Endothelial cell of umbilical vein (primary cell): ENCODE measurements at regions not wholly inside any gene's neighbourhood (a gene's known extent, or its start where the extent isn't known, plus 50 kb on each side); places are given as distances from the start of the nearest gene placed in this dataset.

Source experiments
- BruUV-seq: library from RNA; stranded (reverse); fragments of 400-500 nt; replicated peaks from 2 replicates; lab custom pipeline; 2021; lab: Mats Ljungman, UMichigan
- CTCF ChIA-PET: fragments of 300-600, 350-600 bp; sonication (Branson Sonifier 250); formaldehyde crosslinking; loops from one replicate; lab custom pipeline; 2021; ENCODE audit warnings: antibody characterized with exemption, inconsistent platforms; lab: Charles Lee
- POLR2A ChIA-PET: fragments of 300-600, 350-600 bp; sonication (Branson Sonifier 250); formaldehyde crosslinking; loops from one replicate; lab custom pipeline; 2021; ENCODE audit warnings: antibody characterized with exemption, inconsistent platforms; lab: Charles Lee
- DNase-seq: peaks from one replicate; pipeline ENCODE4 v3.0.0-alpha.2; 2011; ENCODE audit warnings: low read depth, low spot score
- FAIRE-seq: peaks from 2 replicates; lab custom pipeline; 2011; peaks lifted over from hg19 to GRCh38; lab: Jason Lieb, UNC
- H2AFZ ChIP-seq: 2 replicates; pipeline ENCODE4 v1.6.0; 2012; ENCODE audit warnings: low read depth, low read length, control low read depth, inconsistent platforms
- H3K27ac ChIP-seq: 2 replicates; pipeline ENCODE4 v1.5.1; 2011; ENCODE audit warnings: low read depth, mild to moderate bottlenecking, control low read depth, low read length, moderate library complexity; ENCODE audit not compliant: insufficient read depth
- H3K27me3 ChIP-seq, 2 experiments: 2 replicates each; pipeline versions ENCODE4 v1.6.0 to v1.6.1; 2011; ENCODE audit warnings: low read length in 2 of 2, mixed read lengths in 1 of 2; ENCODE audit not compliant: control insufficient read depth in 2 of 2, insufficient read depth in 2 of 2
- H3K36me3 ChIP-seq, 2 experiments: 2 replicates in 1 of 2; 3 replicates in 1 of 2; pipeline ENCODE4 v1.5.1; 2011; ENCODE audit warnings: low read length in 2 of 2, mild to moderate bottlenecking in 1 of 2, moderate library complexity in 1 of 2; ENCODE audit not compliant: control insufficient read depth in 2 of 2, insufficient read depth in 2 of 2; ENCODE audit errors: extremely low read depth in 1 of 2
- H3K4me1 ChIP-seq: 3 replicates; pipeline ENCODE4 v1.5.1; 2011; ENCODE audit warnings: mild to moderate bottlenecking, low read length; ENCODE audit not compliant: control insufficient read depth, insufficient read depth; ENCODE audit errors: extremely low read depth
- H3K4me2 ChIP-seq: 2 replicates; pipeline ENCODE4 v1.6.1; 2011; ENCODE audit warnings: low read length, control low read depth, mixed read lengths; ENCODE audit not compliant: insufficient read depth
- H3K4me3 ChIP-seq, 3 experiments: fragments of 200-600 bp in 1 of 3; sonication (generic), shearing (Covaris generic) in 1 of 3; replicated peaks in 1 of 3; 2 replicates each; pipeline ENCODE4 v1.5.1; 2011 to 2016; ENCODE audit warnings: control low read depth in 3 of 3, low read length in 3 of 3, mild to moderate bottlenecking in 2 of 3, inconsistent platforms in 1 of 3, low read depth in 1 of 3, moderate library complexity in 1 of 3; ENCODE audit not compliant: insufficient read depth in 1 of 3
- H3K79me2 ChIP-seq: 2 replicates; pipeline ENCODE4 v1.6.0; 2012; ENCODE audit warnings: low read length, inconsistent platforms; ENCODE audit not compliant: control insufficient read depth, insufficient read depth
- H3K9ac ChIP-seq: replicated peaks from 2 replicates; pipeline ENCODE3; 2011; ENCODE audit warnings: low read length, control low read depth; ENCODE audit not compliant: insufficient read depth; ENCODE audit errors: extremely low read depth
- H3K9me1 ChIP-seq: replicated peaks from 3 replicates; pipeline ENCODE4 v1.6.0; 2011; ENCODE audit warnings: mild to moderate bottlenecking, low read length; ENCODE audit not compliant: control insufficient read depth, insufficient read depth; ENCODE audit errors: extremely low read depth
- H3K9me3 ChIP-seq: replicated peaks from 2 replicates; pipeline ENCODE4 v1.5.1; 2012; ENCODE audit warnings: low read length, inconsistent platforms; ENCODE audit not compliant: control insufficient read depth, insufficient read depth
- H4K20me1 ChIP-seq: replicated peaks from 2 replicates; pipeline ENCODE3; 2011; ENCODE audit warnings: mild to moderate bottlenecking, low read length; ENCODE audit not compliant: control insufficient read depth, insufficient read depth; ENCODE audit errors: extremely low read depth
- CTCF ChIP-seq, 2 donors: IDR thresholded peaks; 1 replicate in 1 of 2; 2 replicates in 1 of 2; pipeline ENCODE4 v1.5.1; 2011; ENCODE audit warnings: low read length in 2 of 2, mild to moderate bottlenecking in 2 of 2, moderate library complexity in 2 of 2, control low read depth in 1 of 2, inconsistent platforms in 1 of 2, low read depth in 1 of 2; ENCODE audit not compliant: insufficient read depth in 1 of 2; ENCODE audit errors: extremely low read depth in 1 of 2
- EZH2 ChIP-seq: IDR thresholded peaks from 2 replicates; pipeline ENCODE4 v1.6.1; 2012; ENCODE audit warnings: borderline replicate concordance, low read depth, mild to moderate bottlenecking, moderate library complexity, low read length, inconsistent platforms; ENCODE audit not compliant: severe bottlenecking
- FOS ChIP-seq: IDR thresholded peaks from 2 replicates; pipeline ENCODE4 v1.6.1; 2011; ENCODE audit warnings: mild to moderate bottlenecking, low read length, moderate library complexity, borderline replicate concordance; ENCODE audit not compliant: insufficient read depth
- GATA2 ChIP-seq: IDR thresholded peaks from 2 replicates; pipeline ENCODE4 v1.7.0; 2011; ENCODE audit warnings: low read depth, mild to moderate bottlenecking, moderate library complexity, mixed read lengths, low read length; ENCODE audit not compliant: insufficient read length, insufficient read depth
- JUN ChIP-seq: IDR thresholded peaks from 2 replicates; pipeline ENCODE4 v1.6.1; 2011; ENCODE audit warnings: borderline replicate concordance, low read depth; ENCODE audit not compliant: insufficient read length, insufficient read depth
- MYC ChIP-seq: IDR thresholded peaks from one replicate; pipeline ENCODE4 v1.6.1; 2011; ENCODE audit warnings: mild to moderate bottlenecking, low read depth, low read length
- POLR2A ChIP-seq: IDR thresholded peaks from 2 replicates; pipeline ENCODE4 v1.6.1; 2012; ENCODE audit warnings: low read depth, mild to moderate bottlenecking, control low read depth, low read length
- POLR2AphosphoS5 ChIP-seq: IDR thresholded peaks from 2 replicates; pipeline ENCODE4 v1.6.1; 2012; ENCODE audit warnings: low read depth, mild to moderate bottlenecking, control low read depth, low read length, moderate library complexity; ENCODE audit not compliant: insufficient read depth
- dilution Hi-C: fragments of 300-500 bp; cut with MboI; formaldehyde crosslinking; loops from one replicate; pipeline ENCODE4 v1.15.0; 2019; ENCODE audit warnings: low sequenced_read_pairs; ENCODE audit not compliant: extremely low pct_ligation_motif_present
- intact Hi-C: fragments of 100-400 bp; cut with micrococcal nuclease; formaldehyde crosslinking; loops from one replicate; pipeline ENCODE4 v1.10.0; 2022
- TF ChIP-seq, protein P1 (sequence below): IDR thresholded peaks from 2 replicates; pipeline ENCODE4 v1.6.1; 2011; ENCODE audit not compliant: insufficient read depth, insufficient read length

GRCh38 chr22:49257551-49257961, 570.1 kb downstream of the BRD1 start:
- no peak overlapping the region for H2AFZ ChIP-seq
- POLR2A ChIA-PET: no interaction called here
- H3K9me1 ChIP-seq: no peaks in the 10 kb centered on the region
- FAIRE-seq (no peak), DNase-seq (no peak)
- H3K4me1 ChIP-seq: no peaks in the 10 kb centered on the region
- H3K27ac ChIP-seq: no peak overlapping the region
- dilution Hi-C loops: no loop called here
- peaks cover 15% of the 10 kb centered on the region for H3K9me3 ChIP-seq
- H4K20me1 ChIP-seq: no peaks in the 10 kb centered on the region
- no peak overlapping the region for H3K4me3 ChIP-seq
- CTCF ChIA-PET: no interaction called here
- BruUV-seq: no TSS peak
- no peaks in the 10 kb centered on the region for H3K79me2 ChIP-seq
- no peak overlapping the region for H3K9ac ChIP-seq
- intact Hi-C loops: no loop called here
- TF ChIP-seq GATA2: no peak
- TF ChIP-seq, protein P1, sequence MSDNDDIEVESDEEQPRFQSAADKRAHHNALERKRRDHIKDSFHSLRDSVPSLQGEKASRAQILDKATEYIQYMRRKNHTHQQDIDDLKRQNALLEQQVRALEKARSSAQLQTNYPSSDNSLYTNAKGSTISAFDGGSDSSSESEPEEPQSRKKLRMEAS: no peak
- TF ChIP-seq POLR2A: no peak
- no peak for TF ChIP-seq JUN
- no peak for TF ChIP-seq POLR2AphosphoS5
- no peak for TF ChIP-seq FOS
- no peak for TF ChIP-seq EZH2
- no peak overlapping the region for H3K4me2 ChIP-seq
- H3K27me3 ChIP-seq: no peaks in the 10 kb centered on the region
- no peaks in the 10 kb centered on the region for H3K36me3 ChIP-seq

GRCh38 chr22:49255741-49256318, 571.8 kb downstream of the BRD1 start:
- Histone ChIP-seq H3K27me3 (no peaks in the 10 kb centered on the region), H3K9me3 (peaks cover 19% of the 10 kb centered on the region), H3K4me1 (no peaks in the 10 kb centered on the region), H3K27ac (no peak overlapping the region), H4K20me1 (no peaks in the 10 kb centered on the region), H3K4me3 (no peak overlapping the region), H3K4me2 (no peak overlapping the region), H3K9me1 (no peaks in the 10 kb centered on the region), H3K9ac (no peak overlapping the region), H3K79me2 (no peaks in the 10 kb centered on the region), H3K36me3 (no peaks in the 10 kb centered on the region), H2AFZ (no peak overlapping the region)
- CTCF ChIA-PET: no interaction called here
- intact Hi-C loops: no loop called here
- POLR2A ChIA-PET: no interaction called here
- FAIRE-seq (no peak), DNase-seq (no peak)
- no TSS peak for BruUV-seq
- TF ChIP-seq GATA2 (no peak), POLR2A (no peak), EZH2 (no peak), FOS (no peak), CTCF (IDR thresholded peaks at IDR 0.05; ENCODE audit: extremely low read depth in 1 of 2, insufficient read depth in 1 of 2, low read depth in 1 of 2, low read length in 2 of 2) (no peak), POLR2AphosphoS5 (no peak), MYC (no peak), JUN (no peak)
- TF ChIP-seq, protein P1: no peak
- dilution Hi-C loops: no loop called here
